IMR-90 (cell line): ENCODE measurements at regions not wholly inside any gene's neighbourhood (a gene's known extent, or its start where the extent isn't known, plus 50 kb on each side); places are given as distances from the start of the nearest gene placed in this dataset.

Experiments used
- BHLHE40 ChIP-seq: fragments of 150-350 bp; IDR thresholded peaks from 2 replicates; pipeline ENCODE4 v1.6.1; 2016; ENCODE audit warnings: mild to moderate bottlenecking, low read depth, low read length
- CTCF ChIP-seq: conservative IDR thresholded peaks from 2 replicates; pipeline ENCODE4 v1.5.1; 2012; ENCODE audit warnings: mild to moderate bottlenecking, low read depth, low read length, improper control_type of control experiment
- ELK1 ChIP-seq: fragments of 150-350 bp; IDR thresholded peaks from 2 replicates; pipeline ENCODE4 v1.6.1; 2016; ENCODE audit warnings: low read depth, mild to moderate bottlenecking, low read length, moderate library complexity, borderline replicate concordance
- MXI1 ChIP-seq: IDR thresholded peaks from 2 replicates; pipeline ENCODE4 v1.6.1; 2012; ENCODE audit warnings: low read depth, mild to moderate bottlenecking, low read length, moderate library complexity, borderline replicate concordance
- POLR2A ChIP-seq: IDR thresholded peaks from 2 replicates; pipeline ENCODE4 v1.6.1; 2012; ENCODE audit warnings: mild to moderate bottlenecking, low read depth, low read length
- RAD21 ChIP-seq: IDR thresholded peaks from 2 replicates; pipeline ENCODE4 v1.6.1; 2012; ENCODE audit warnings: low read length, improper control_type of control experiment
- USF2 ChIP-seq: fragments of 150-350 bp; IDR thresholded peaks from 2 replicates; pipeline ENCODE4 v1.6.1; 2017; ENCODE audit warnings: mild to moderate bottlenecking, antibody characterized with exemption, low read length, low read depth

- no peak for TF ChIP-seq POLR2A
- no peak for TF ChIP-seq USF2
- no peak for TF ChIP-seq BHLHE40
- no peak for TF ChIP-seq CTCF
- TF ChIP-seq MXI1 = no peak
- no peak for TF ChIP-seq ELK1
- TF ChIP-seq RAD21 = no peak
These were observed 425.9 kb upstream of the MPDZ start for GRCh38 chr9:13705373-13705772.
